SK-MEL-5 (cell line): ENCODE measurements at regions not wholly inside any gene's neighbourhood (a gene's known extent, or its start where the extent isn't known, plus 50 kb on each side); places are given as distances from the start of the nearest gene placed in this dataset.
"Not testable (repeated sequence)": the region's sequence is repeated elsewhere in the genome, so short reads cannot be mapped to it uniquely, and the experiment has no call there.

Experiments
- DNase-seq: peaks from one replicate; pipeline ENCODE4 v3.0.0-alpha.2; 2016; ENCODE audit warnings: low read depth, low spot score
- in situ Hi-C: cut with HindIII; loops from 2 replicates; pipeline ENCODE4 v1.10.0; 2016; ENCODE audit warnings: low sequenced_read_pairs, high pct_unique_total_duplicates, low pct_unique_long_range_greater_than_20kb

GRCh38 chr3:146382386-146382785 lies 87.0 kb downstream of the PLSCR2 start:
- in situ Hi-C loops, result no loop called here
- peak; percentile 33 for DNase-seq

- in situ Hi-C loops, result no loop called here
- no peak for DNase-seq
Measured at GRCh38 chr3:146380046-146380445, 89.3 kb downstream of the PLSCR2 start.

GRCh38 chr3:146375219-146375618 lies 94.1 kb downstream of the PLSCR2 start:
- no peak for DNase-seq

GRCh38 chr3:146374146-146374545 lies 95.2 kb downstream of the PLSCR2 start:
- DNase-seq, result no peak
- in situ Hi-C loops, result no loop called here

More at GRCh38 chr3:146375219-146375618, 94.1 kb downstream of the PLSCR2 start:
- in situ Hi-C loops, result no loop called here

GRCh38 chr3:146371902-146372301 lies 97.5 kb downstream of the PLSCR2 start:
- in situ Hi-C loops, result no loop called here

GRCh38 chr3:146368882-146369523 lies 100.4 kb downstream of the PLSCR2 start:
- no peak for DNase-seq
- in situ Hi-C loops, result no loop called here

More at GRCh38 chr3:146371902-146372301, 97.5 kb downstream of the PLSCR2 start:
- no peak for DNase-seq

GRCh38 chr3:146359841-146360240 lies 108.9 kb upstream of the PLSCR4 start:
- DNase-seq, result no peak
- in situ Hi-C loops, result no loop called here

GRCh38 chr3:146354421-146354820 lies 103.5 kb upstream of the PLSCR4 start:
- in situ Hi-C loops, DNase-seq: not testable (repeated sequence)

GRCh38 chr3:146350852-146351251 lies 99.9 kb upstream of the PLSCR4 start:
- in situ Hi-C loops, result no loop called here
- no peak for DNase-seq

- in situ Hi-C loops, result no loop called here
- DNase-seq, result no peak
Measured at GRCh38 chr3:146345900-146346299, 95.0 kb upstream of the PLSCR4 start.

GRCh38 chr3:146343551-146343950 lies 92.6 kb upstream of the PLSCR4 start:
- DNase-seq, result no peak
- in situ Hi-C loops, result no loop called here

GRCh38 chr3:146342989-146343388 lies 92.1 kb upstream of the PLSCR4 start:
- in situ Hi-C loops, result no loop called here
- DNase-seq, result no peak

- no peak for DNase-seq
- in situ Hi-C loops, result no loop called here
Measured at GRCh38 chr3:146339349-146339748, 88.4 kb upstream of the PLSCR4 start.

- in situ Hi-C loops, result no loop called here
- DNase-seq, result no peak
Measured at GRCh38 chr3:146337991-146338390, 87.1 kb upstream of the PLSCR4 start.

GRCh38 chr3:146335386-146335785 lies 84.5 kb upstream of the PLSCR4 start:
- DNase-seq, result no peak
- in situ Hi-C loops, result no loop called here

GRCh38 chr3:146334151-146334550 lies 83.2 kb upstream of the PLSCR4 start:
- in situ Hi-C loops, result no loop called here
- peak; percentile 32 for DNase-seq

GRCh38 chr3:146331967-146332366 lies 81.1 kb upstream of the PLSCR4 start:
- in situ Hi-C loops, result no loop called here
- no peak for DNase-seq

GRCh38 chr3:146326875-146327543 lies 76.1 kb upstream of the PLSCR4 start:
- in situ Hi-C loops, result loop anchor here (10.0 kb wide), 1 partner anchor 132 kb away; no protein-coding TSS in a partner anchor
- DNase-seq, result peak; percentile 81

GRCh38 chr3:146325170-146325569 lies 74.3 kb upstream of the PLSCR4 start:
- DNase-seq, result no peak
- in situ Hi-C loops, result loop anchor here (10.0 kb wide), 1 partner anchor 130 kb away; no protein-coding TSS in a partner anchor
